Middle frontal gyrus (tissue), 1 donor: ENCODE measurements at regions not wholly inside any gene's neighbourhood (a gene's known extent, or its start where the extent isn't known, plus 50 kb on each side); places are given as distances from the start of the nearest gene placed in this dataset.

Source experiments
- DNase-seq: peaks from one replicate; pipeline ENCODE4 v3.0.0-alpha.2; 2015; ENCODE audit warnings: low spot score; ENCODE audit errors: extremely low spot score

GRCh38 chr3:73966733-73967132 is 342.0 kb upstream of the PDZRN3 start:
- DNase-seq, result no peak

- DNase-seq, result no peak
Observed at GRCh38 chr3:73964818-73965217, 340.1 kb upstream of the PDZRN3 start.

GRCh38 chr3:73955494-73956070 is 330.8 kb upstream of the PDZRN3 start:
- DNase-seq, result no peak

GRCh38 chr3:73954506-73954905 is 329.8 kb upstream of the PDZRN3 start:
- no peak for DNase-seq

- DNase-seq, result no peak
Observed at GRCh38 chr3:73952781-73953180, 328.0 kb upstream of the PDZRN3 start.

GRCh38 chr3:73950865-73951558 is 326.3 kb upstream of the PDZRN3 start:
- DNase-seq, result no peak

- DNase-seq, result no peak
Observed at GRCh38 chr3:73945541-73945940, 320.8 kb upstream of the PDZRN3 start.

- DNase-seq, result no peak
Observed at GRCh38 chr3:73939985-73940384, 315.2 kb upstream of the PDZRN3 start.

- DNase-seq, result no peak
Observed at GRCh38 chr3:73933585-73933984, 308.8 kb upstream of the PDZRN3 start.

GRCh38 chr3:73927203-73927570 is 302.4 kb upstream of the PDZRN3 start:
- DNase-seq, result no peak

- no peak for DNase-seq
Observed at GRCh38 chr3:73926360-73927202, 301.8 kb upstream of the PDZRN3 start.

GRCh38 chr3:73925011-73925410 is 300.3 kb upstream of the PDZRN3 start:
- DNase-seq, result no peak

GRCh38 chr3:73924048-73924447 is 299.3 kb upstream of the PDZRN3 start:
- no peak for DNase-seq

GRCh38 chr3:73917643-73918042 is 292.9 kb upstream of the PDZRN3 start:
- no peak for DNase-seq

- DNase-seq, result no peak
Observed at GRCh38 chr3:73915886-73916285, 291.1 kb upstream of the PDZRN3 start.

- DNase-seq, result no peak
Observed at GRCh38 chr3:73908218-73908617, 283.5 kb upstream of the PDZRN3 start.

- no peak for DNase-seq
Observed at GRCh38 chr3:73901686-73902085, 276.9 kb upstream of the PDZRN3 start.

GRCh38 chr3:73894474-73895213 is 269.9 kb upstream of the PDZRN3 start:
- no peak for DNase-seq

GRCh38 chr3:73893089-73893488 is 268.3 kb upstream of the PDZRN3 start:
- no peak for DNase-seq

GRCh38 chr3:73885862-73886261 is 261.1 kb upstream of the PDZRN3 start:
- DNase-seq, result no peak

GRCh38 chr3:73884361-73884760 is 259.6 kb upstream of the PDZRN3 start:
- no peak for DNase-seq

GRCh38 chr3:73883497-73883896 is 258.8 kb upstream of the PDZRN3 start:
- no peak for DNase-seq
